ENCODE measurements at regions not wholly inside any gene's neighbourhood (a gene's known extent, or its start where the extent isn't known, plus 50 kb on each side); places are given as distances from the start of the nearest gene placed in this dataset.

- TF ChIP-seq CTCF (IDR thresholded peaks at IDR 0.05; ENCODE audit: low read depth, low read length, poor library complexity, severe bottlenecking): no peak
- no peak for TF ChIP-seq EZH2phosphoT487 (IDR thresholded peaks at IDR 0.05; ENCODE audit: borderline replicate concordance, low read length)
Measured at GRCh38 chr18:22608847-22609246, 191.1 kb upstream of the CTAGE1 start.

Data from DOHH2 (cell line).